ENCODE measurements at regions not wholly inside any gene's neighbourhood (a gene's known extent, or its start where the extent isn't known, plus 50 kb on each side); places are given as distances from the start of the nearest gene placed in this dataset.

- no peak overlapping the region for H3K9ac ChIP-seq (ENCODE audit: low read depth in 1 of 2, low read length in 2 of 2)
- H3K27ac ChIP-seq (ENCODE audit: low read depth, low read length) = no peak overlapping the region
- no peaks in the 10 kb centered on the region for H3K9me3 ChIP-seq (ENCODE audit: control insufficient read depth in 1 of 2, low read length in 2 of 2)
- H3K36me3 ChIP-seq (ENCODE audit: control insufficient read depth in 1 of 2, insufficient read depth in 2 of 2, low read length in 2 of 2) = no peaks in the 10 kb centered on the region
- no peaks in the 10 kb centered on the region for H3K27me3 ChIP-seq (ENCODE audit: control insufficient read depth in 1 of 2, insufficient read depth in 2 of 2, low read length in 2 of 2)
- peaks cover 22 to 23% of the 10 kb centered on the region in 2 donors for H3K4me1 ChIP-seq (ENCODE audit: control insufficient read depth in 1 of 2, insufficient read depth in 2 of 2, low read length in 2 of 2)
- no peak overlapping the region for H3K4me3 ChIP-seq (ENCODE audit: low read depth in 1 of 2, low read length in 2 of 2)
These were observed 155.6 kb upstream of the DPH6 start for GRCh38 chr15:35701402-35702046.

DNA sequence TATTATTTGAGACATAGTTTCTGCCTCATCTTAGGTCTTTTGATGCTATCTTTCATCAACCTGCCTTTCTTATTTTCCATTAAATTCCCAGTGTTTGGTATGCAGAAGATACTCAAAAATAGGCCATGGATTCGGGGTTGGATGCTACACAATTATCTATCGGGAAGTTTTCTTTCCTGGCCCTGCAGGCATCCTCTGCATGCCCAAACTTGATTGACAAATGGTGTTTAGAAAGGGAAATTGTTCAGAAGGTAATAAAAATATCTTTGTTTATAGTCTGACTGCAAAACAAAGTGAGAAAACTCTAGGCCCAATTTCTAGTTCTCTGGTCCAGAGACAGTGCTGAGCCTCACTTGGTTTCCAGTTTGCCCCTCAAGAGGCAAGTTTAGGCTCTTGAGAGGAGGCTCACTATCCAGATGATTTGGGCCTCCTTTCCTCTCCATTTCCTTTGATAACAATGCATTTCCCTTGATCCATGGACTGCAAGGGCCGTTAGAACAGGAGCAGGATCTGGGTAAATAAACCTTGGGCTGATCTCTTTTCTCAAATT is 157.1 kb upstream of the DPH6 start:
- Histone ChIP-seq H3K27me3 (ENCODE audit: control insufficient read depth in 1 of 2, insufficient read depth in 2 of 2, low read length in 2 of 2) (no peaks in the 10 kb centered on the region), H3K4me3 (ENCODE audit: low read depth in 1 of 2, low read length in 2 of 2) (no peak overlapping the region), H3K4me1 (ENCODE audit: control insufficient read depth in 1 of 2, insufficient read depth in 2 of 2, low read length in 2 of 2) (peaks cover 17 to 19% of the 10 kb centered on the region in 2 donors), H3K36me3 (ENCODE audit: control insufficient read depth in 1 of 2, insufficient read depth in 2 of 2, low read length in 2 of 2) (no peaks in the 10 kb centered on the region), H3K27ac (ENCODE audit: low read depth, low read length) (no peak overlapping the region), H3K9me3 (ENCODE audit: control insufficient read depth in 1 of 2, low read length in 2 of 2) (no peaks in the 10 kb centered on the region), H3K9ac (ENCODE audit: low read depth in 1 of 2, low read length in 2 of 2) (no peak overlapping the region)

DNA sequence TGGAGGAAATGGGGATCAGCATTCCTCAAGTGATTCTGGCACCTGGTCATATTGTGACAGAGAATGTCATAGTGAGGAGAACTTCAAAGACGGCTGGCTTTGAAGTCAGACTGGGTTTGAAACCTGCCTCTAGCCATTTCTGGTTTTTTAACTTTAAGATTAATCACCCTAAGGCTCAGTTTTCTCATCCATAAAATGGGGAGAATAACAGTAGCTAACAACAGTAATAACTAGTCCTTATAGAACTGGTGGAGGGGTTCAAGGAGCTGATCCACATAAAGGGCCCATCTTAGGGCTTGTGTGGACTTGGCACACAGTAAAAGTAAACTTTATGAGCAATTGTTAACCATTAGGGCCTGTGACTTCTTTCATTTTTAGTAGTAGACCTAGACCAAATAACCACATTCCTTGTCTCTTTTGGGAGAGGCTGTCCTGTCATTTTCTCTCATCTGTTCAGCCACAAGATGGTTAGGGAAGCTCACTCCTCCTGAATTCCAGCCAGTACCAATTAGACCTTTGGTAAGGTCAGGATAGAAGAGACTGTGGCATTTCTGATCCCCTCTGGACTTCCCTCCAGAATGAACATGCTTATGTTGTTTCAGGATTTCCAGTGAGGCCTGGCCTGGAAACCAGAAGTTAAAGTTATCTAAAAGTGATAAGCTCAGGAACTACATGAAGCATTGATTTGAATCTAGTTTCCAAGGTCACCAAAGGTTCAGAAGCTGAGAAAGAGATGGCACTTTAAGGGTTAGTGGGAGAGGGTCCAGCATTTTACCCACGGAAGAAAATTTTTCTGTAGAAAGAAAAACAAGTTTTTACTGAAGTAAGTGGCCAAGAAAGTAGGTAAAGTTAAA is 159.3 kb upstream of the DPH6 start:
- peaks cover 4% of the 10 kb centered on the region in 2 donors for H3K4me1 ChIP-seq (ENCODE audit: control insufficient read depth in 1 of 2, insufficient read depth in 2 of 2, low read length in 2 of 2)
- no peak overlapping the region for H3K9ac ChIP-seq (ENCODE audit: low read depth in 1 of 2, low read length in 2 of 2)
- no peaks in the 10 kb centered on the region for H3K36me3 ChIP-seq (ENCODE audit: control insufficient read depth in 1 of 2, insufficient read depth in 2 of 2, low read length in 2 of 2)
- no peaks in the 10 kb centered on the region for H3K27me3 ChIP-seq (ENCODE audit: control insufficient read depth in 1 of 2, insufficient read depth in 2 of 2, low read length in 2 of 2)
- no peak overlapping the region for H3K4me3 ChIP-seq (ENCODE audit: low read depth in 1 of 2, low read length in 2 of 2)
- H3K27ac ChIP-seq (ENCODE audit: low read depth, low read length) = no peak overlapping the region
- H3K9me3 ChIP-seq (ENCODE audit: control insufficient read depth in 1 of 2, low read length in 2 of 2) = no peaks in the 10 kb centered on the region

GRCh38 chr15:35705884-35706585 is 160.1 kb upstream of the DPH6 start:
- Histone ChIP-seq H3K4me1 (ENCODE audit: control insufficient read depth in 1 of 2, insufficient read depth in 2 of 2, low read length in 2 of 2) (peaks cover 4% of the 10 kb centered on the region in 2 donors), H3K27ac (ENCODE audit: low read depth, low read length) (no peak overlapping the region), H3K27me3 (ENCODE audit: control insufficient read depth in 1 of 2, insufficient read depth in 2 of 2, low read length in 2 of 2) (no peaks in the 10 kb centered on the region), H3K9ac (ENCODE audit: low read depth in 1 of 2, low read length in 2 of 2) (no peak overlapping the region), H3K4me3 (ENCODE audit: low read depth in 1 of 2, low read length in 2 of 2) (no peak overlapping the region), H3K9me3 (ENCODE audit: control insufficient read depth in 1 of 2, low read length in 2 of 2) (no peaks in the 10 kb centered on the region), H3K36me3 (ENCODE audit: control insufficient read depth in 1 of 2, insufficient read depth in 2 of 2, low read length in 2 of 2) (no peaks in the 10 kb centered on the region)

GRCh38 chr15:35712956-35713355 is 167.0 kb upstream of the DPH6 start:
- Histone ChIP-seq H3K9me3 (ENCODE audit: control insufficient read depth in 1 of 2, low read length in 2 of 2) (no peaks in the 10 kb centered on the region), H3K27me3 (ENCODE audit: control insufficient read depth in 1 of 2, insufficient read depth in 2 of 2, low read length in 2 of 2) (no peaks in the 10 kb centered on the region), H3K9ac (ENCODE audit: low read depth in 1 of 2, low read length in 2 of 2) (no peak overlapping the region), H3K36me3 (ENCODE audit: control insufficient read depth in 1 of 2, insufficient read depth in 2 of 2, low read length in 2 of 2) (no peaks in the 10 kb centered on the region), H3K4me3 (ENCODE audit: low read depth in 1 of 2, low read length in 2 of 2) (no peak overlapping the region), H3K27ac (ENCODE audit: low read depth, low read length) (no peak overlapping the region), H3K4me1 (ENCODE audit: control insufficient read depth in 1 of 2, insufficient read depth in 2 of 2, low read length in 2 of 2) (no peaks in the 10 kb centered on the region)

DNA sequence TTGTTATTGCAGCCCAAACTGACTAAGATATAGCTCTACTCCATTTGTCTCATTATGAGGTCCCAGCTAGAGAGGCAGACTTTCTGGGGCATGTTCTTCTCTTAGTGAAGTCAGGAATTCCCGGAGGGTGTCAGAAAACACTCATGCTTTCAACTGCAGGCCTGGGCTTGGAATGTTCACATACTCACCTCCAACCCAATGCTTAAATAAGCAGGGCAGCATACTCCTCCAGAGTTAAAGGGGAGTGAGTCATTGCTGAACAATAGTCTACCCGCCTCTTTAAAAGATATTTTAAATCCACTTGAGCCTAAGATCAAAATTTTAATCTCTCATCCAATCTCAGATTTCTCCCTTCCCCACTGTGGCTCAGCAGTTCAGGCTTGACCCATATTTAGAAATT is 167.8 kb upstream of the DPH6 start:
- Histone ChIP-seq H3K36me3 (ENCODE audit: control insufficient read depth in 1 of 2, insufficient read depth in 2 of 2, low read length in 2 of 2) (no peaks in the 10 kb centered on the region), H3K9me3 (ENCODE audit: control insufficient read depth in 1 of 2, low read length in 2 of 2) (no peaks in the 10 kb centered on the region), H3K9ac (ENCODE audit: low read depth in 1 of 2, low read length in 2 of 2) (no peak overlapping the region), H3K27ac (ENCODE audit: low read depth, low read length) (no peak overlapping the region), H3K27me3 (ENCODE audit: control insufficient read depth in 1 of 2, insufficient read depth in 2 of 2, low read length in 2 of 2) (no peaks in the 10 kb centered on the region), H3K4me1 (ENCODE audit: control insufficient read depth in 1 of 2, insufficient read depth in 2 of 2, low read length in 2 of 2) (no peaks in the 10 kb centered on the region), H3K4me3 (ENCODE audit: low read depth in 1 of 2, low read length in 2 of 2) (no peak overlapping the region)

- Histone ChIP-seq H3K27me3 (ENCODE audit: control insufficient read depth in 1 of 2, insufficient read depth in 2 of 2, low read length in 2 of 2) (no peaks in the 10 kb centered on the region), H3K4me1 (ENCODE audit: control insufficient read depth in 1 of 2, insufficient read depth in 2 of 2, low read length in 2 of 2) (no peaks in the 10 kb centered on the region), H3K36me3 (ENCODE audit: control insufficient read depth in 1 of 2, insufficient read depth in 2 of 2, low read length in 2 of 2) (no peaks in the 10 kb centered on the region), H3K4me3 (ENCODE audit: low read depth in 1 of 2, low read length in 2 of 2) (no peak overlapping the region), H3K9ac (ENCODE audit: low read depth in 1 of 2, low read length in 2 of 2) (no peak overlapping the region), H3K9me3 (ENCODE audit: control insufficient read depth in 1 of 2, low read length in 2 of 2) (no peaks in the 10 kb centered on the region), H3K27ac (ENCODE audit: low read depth, low read length) (no peak overlapping the region)
These were observed 171.8 kb upstream of the DPH6 start for GRCh38 chr15:35717721-35718120.

DNA sequence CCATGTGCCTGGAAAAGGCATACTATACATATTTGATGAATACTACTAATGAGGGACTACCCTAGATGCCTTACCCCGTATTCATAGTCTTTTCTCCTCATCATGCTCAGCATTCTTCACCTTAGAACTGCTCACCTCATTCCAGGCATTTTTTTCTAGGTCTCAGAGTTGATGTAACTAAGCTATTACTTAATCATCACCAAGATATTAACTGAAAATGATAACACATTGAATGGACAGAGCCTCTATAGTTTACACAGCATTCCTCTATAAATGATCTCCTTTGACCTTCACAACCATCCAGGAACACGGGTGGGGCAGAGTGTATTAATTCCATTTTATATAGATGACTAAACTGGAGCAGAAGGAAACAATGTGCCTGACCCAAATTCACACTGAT is 174.1 kb upstream of the DPH6 start:
- Histone ChIP-seq H3K9ac (ENCODE audit: low read depth in 1 of 2, low read length in 2 of 2) (no peak overlapping the region), H3K4me3 (ENCODE audit: low read depth in 1 of 2, low read length in 2 of 2) (no peak overlapping the region), H3K4me1 (ENCODE audit: control insufficient read depth in 1 of 2, insufficient read depth in 2 of 2, low read length in 2 of 2) (no peaks in the 10 kb centered on the region), H3K27me3 (ENCODE audit: control insufficient read depth in 1 of 2, insufficient read depth in 2 of 2, low read length in 2 of 2) (no peaks in the 10 kb centered on the region), H3K27ac (ENCODE audit: low read depth, low read length) (no peak overlapping the region), H3K9me3 (ENCODE audit: control insufficient read depth in 1 of 2, low read length in 2 of 2) (no peaks in the 10 kb centered on the region), H3K36me3 (ENCODE audit: control insufficient read depth in 1 of 2, insufficient read depth in 2 of 2, low read length in 2 of 2) (no peaks in the 10 kb centered on the region)

GRCh38 chr15:35720984-35721383 is 175.0 kb upstream of the DPH6 start:
- Histone ChIP-seq H3K4me3 (ENCODE audit: low read depth in 1 of 2, low read length in 2 of 2) (no peak overlapping the region), H3K27me3 (ENCODE audit: control insufficient read depth in 1 of 2, insufficient read depth in 2 of 2, low read length in 2 of 2) (no peaks in the 10 kb centered on the region), H3K9me3 (ENCODE audit: control insufficient read depth in 1 of 2, low read length in 2 of 2) (no peaks in the 10 kb centered on the region), H3K9ac (ENCODE audit: low read depth in 1 of 2, low read length in 2 of 2) (no peak overlapping the region), H3K4me1 (ENCODE audit: control insufficient read depth in 1 of 2, insufficient read depth in 2 of 2, low read length in 2 of 2) (no peaks in the 10 kb centered on the region), H3K36me3 (ENCODE audit: control insufficient read depth in 1 of 2, insufficient read depth in 2 of 2, low read length in 2 of 2) (no peaks in the 10 kb centered on the region), H3K27ac (ENCODE audit: low read depth, low read length) (no peak overlapping the region)

GRCh38 chr15:35721751-35722150 is 175.8 kb upstream of the DPH6 start:
- no peaks in the 10 kb centered on the region for H3K4me1 ChIP-seq (ENCODE audit: control insufficient read depth in 1 of 2, insufficient read depth in 2 of 2, low read length in 2 of 2)

More at GRCh38 chr15:35721751-35722150, 175.8 kb upstream of the DPH6 start:
- Histone ChIP-seq H3K9ac (ENCODE audit: low read depth in 1 of 2, low read length in 2 of 2) (no peak overlapping the region), H3K9me3 (ENCODE audit: control insufficient read depth in 1 of 2, low read length in 2 of 2) (no peaks in the 10 kb centered on the region), H3K4me3 (ENCODE audit: low read depth in 1 of 2, low read length in 2 of 2) (no peak overlapping the region), H3K27me3 (ENCODE audit: control insufficient read depth in 1 of 2, insufficient read depth in 2 of 2, low read length in 2 of 2) (no peaks in the 10 kb centered on the region), H3K27ac (ENCODE audit: low read depth, low read length) (no peak overlapping the region), H3K36me3 (ENCODE audit: control insufficient read depth in 1 of 2, insufficient read depth in 2 of 2, low read length in 2 of 2) (no peaks in the 10 kb centered on the region)

Data from duodenal mucosa (tissue), 2 donors.